ENCODE measurements at regions not wholly inside any gene's neighbourhood (a gene's known extent, or its start where the extent isn't known, plus 50 kb on each side); places are given as distances from the start of the nearest gene placed in this dataset.

DNA sequence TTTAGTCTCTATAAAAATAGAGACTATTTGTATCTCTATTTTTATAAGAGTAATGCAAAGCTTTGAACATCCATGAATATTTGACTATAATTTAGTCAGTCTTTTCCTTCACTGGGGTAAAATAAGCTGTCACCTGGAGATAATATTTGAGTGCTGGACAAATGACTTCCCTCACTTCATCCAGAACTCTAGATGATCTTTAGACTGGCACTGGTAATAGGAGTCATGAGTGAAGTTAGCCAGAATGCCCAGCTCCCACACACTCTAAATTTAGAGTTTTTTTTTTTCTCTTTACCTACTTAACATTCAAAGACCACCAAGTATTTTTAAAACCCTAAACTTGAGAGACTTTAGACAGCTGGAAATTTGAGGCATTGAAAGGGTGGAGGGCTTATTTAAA, 100.7 kb downstream of the LSMEM1 start:
- TF ChIP-seq, protein P1, sequence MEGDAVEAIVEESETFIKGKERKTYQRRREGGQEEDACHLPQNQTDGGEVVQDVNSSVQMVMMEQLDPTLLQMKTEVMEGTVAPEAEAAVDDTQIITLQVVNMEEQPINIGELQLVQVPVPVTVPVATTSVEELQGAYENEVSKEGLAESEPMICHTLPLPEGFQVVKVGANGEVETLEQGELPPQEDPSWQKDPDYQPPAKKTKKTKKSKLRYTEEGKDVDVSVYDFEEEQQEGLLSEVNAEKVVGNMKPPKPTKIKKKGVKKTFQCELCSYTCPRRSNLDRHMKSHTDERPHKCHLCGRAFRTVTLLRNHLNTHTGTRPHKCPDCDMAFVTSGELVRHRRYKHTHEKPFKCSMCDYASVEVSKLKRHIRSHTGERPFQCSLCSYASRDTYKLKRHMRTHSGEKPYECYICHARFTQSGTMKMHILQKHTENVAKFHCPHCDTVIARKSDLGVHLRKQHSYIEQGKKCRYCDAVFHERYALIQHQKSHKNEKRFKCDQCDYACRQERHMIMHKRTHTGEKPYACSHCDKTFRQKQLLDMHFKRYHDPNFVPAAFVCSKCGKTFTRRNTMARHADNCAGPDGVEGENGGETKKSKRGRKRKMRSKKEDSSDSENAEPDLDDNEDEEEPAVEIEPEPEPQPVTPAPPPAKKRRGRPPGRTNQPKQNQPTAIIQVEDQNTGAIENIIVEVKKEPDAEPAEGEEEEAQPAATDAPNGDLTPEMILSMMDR (IDR thresholded peaks at IDR 0.05) = no peak
- no peak for TF ChIP-seq POLR2AphosphoS5 (IDR thresholded peaks at IDR 0.05; ENCODE audit: low read depth, low read length)
- TF ChIP-seq, protein P2, sequence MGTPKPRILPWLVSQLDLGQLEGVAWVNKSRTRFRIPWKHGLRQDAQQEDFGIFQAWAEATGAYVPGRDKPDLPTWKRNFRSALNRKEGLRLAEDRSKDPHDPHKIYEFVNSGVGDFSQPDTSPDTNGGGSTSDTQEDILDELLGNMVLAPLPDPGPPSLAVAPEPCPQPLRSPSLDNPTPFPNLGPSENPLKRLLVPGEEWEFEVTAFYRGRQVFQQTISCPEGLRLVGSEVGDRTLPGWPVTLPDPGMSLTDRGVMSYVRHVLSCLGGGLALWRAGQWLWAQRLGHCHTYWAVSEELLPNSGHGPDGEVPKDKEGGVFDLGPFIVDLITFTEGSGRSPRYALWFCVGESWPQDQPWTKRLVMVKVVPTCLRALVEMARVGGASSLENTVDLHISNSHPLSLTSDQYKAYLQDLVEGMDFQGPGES (IDR thresholded peaks at IDR 0.05; ENCODE audit: low read depth, low read length) = no peak
- no peak for TF ChIP-seq RCOR1 (IDR thresholded peaks at IDR 0.05; ENCODE audit: low read length)
- TF ChIP-seq RFX5 (IDR thresholded peaks at IDR 0.05; ENCODE audit: low read length) = no peak
- TF ChIP-seq, protein P3, sequence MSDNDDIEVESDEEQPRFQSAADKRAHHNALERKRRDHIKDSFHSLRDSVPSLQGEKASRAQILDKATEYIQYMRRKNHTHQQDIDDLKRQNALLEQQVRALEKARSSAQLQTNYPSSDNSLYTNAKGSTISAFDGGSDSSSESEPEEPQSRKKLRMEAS (IDR thresholded peaks at IDR 0.05; ENCODE audit: low read depth) = no peak
- TF ChIP-seq, protein P4, sequence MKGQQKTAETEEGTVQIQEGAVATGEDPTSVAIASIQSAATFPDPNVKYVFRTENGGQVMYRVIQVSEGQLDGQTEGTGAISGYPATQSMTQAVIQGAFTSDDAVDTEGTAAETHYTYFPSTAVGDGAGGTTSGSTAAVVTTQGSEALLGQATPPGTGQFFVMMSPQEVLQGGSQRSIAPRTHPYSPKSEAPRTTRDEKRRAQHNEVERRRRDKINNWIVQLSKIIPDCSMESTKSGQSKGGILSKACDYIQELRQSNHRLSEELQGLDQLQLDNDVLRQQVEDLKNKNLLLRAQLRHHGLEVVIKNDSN (IDR thresholded peaks at IDR 0.05; ENCODE audit: borderline replicate concordance, low read depth) = no peak
- TF ChIP-seq TAF1 (IDR thresholded peaks at IDR 0.05; ENCODE audit: borderline replicate concordance, low read depth, low read length) = no peak
- TF ChIP-seq EZH2phosphoT487 (IDR thresholded peaks at IDR 0.05; ENCODE audit: borderline replicate concordance, low read depth) = no peak
- no peak for TF ChIP-seq YY1 (IDR thresholded peaks at IDR 0.05; ENCODE audit: low read depth)
- TF ChIP-seq MXI1 (IDR thresholded peaks at IDR 0.05; ENCODE audit: low read depth, low read length) = no peak

All from SK-N-SH (cell line).